Stomach (tissue), 4 donors: ENCODE measurements at regions not wholly inside any gene's neighbourhood (a gene's known extent, or its start where the extent isn't known, plus 50 kb on each side); places are given as distances from the start of the nearest gene placed in this dataset.

Experiments
- CTCF ChIP-seq, 7 experiments: fragments of 450-650 bp in 4 of 7; fragments of 200-600 bp in 3 of 7; sonication (generic) in 3 of 7; IDR thresholded peaks; one replicate each; pipeline ENCODE4 v1.5.1; 2016 to 2019; ENCODE audit warnings: antibody characterized with exemption in 7 of 7, control low read depth in 2 of 7, mild to moderate bottlenecking in 1 of 7
- EP300 ChIP-seq: sonication (generic); formaldehyde crosslinking; IDR thresholded peaks from one replicate; pipeline ENCODE4 v1.6.1; 2017; ENCODE audit warnings: antibody characterized with exemption
- POLR2A ChIP-seq, 4 donors: fragments of 450-650 bp; IDR thresholded peaks; one replicate each; pipeline ENCODE4 v1.6.1; 2016; ENCODE audit warnings: antibody characterized with exemption in 4 of 4, control low read depth in 2 of 4, mild to moderate bottlenecking in 1 of 4, moderate library complexity in 1 of 4
- POLR2AphosphoS5 ChIP-seq, 3 donors: sonication (generic); formaldehyde crosslinking; IDR thresholded peaks; one replicate each; pipeline ENCODE4 v1.6.1; 2016; ENCODE audit warnings: antibody characterized with exemption in 3 of 3

- TF ChIP-seq CTCF (IDR thresholded peaks at IDR 0.05) (no peak), POLR2A (IDR thresholded peaks at IDR 0.05) (no peak), POLR2AphosphoS5 (IDR thresholded peaks at IDR 0.05) (no peak), EP300 (no peak)
Measured at GRCh38 chrX:38891641-38892413, 90.6 kb downstream of the MID1IP1 start.
